ENCODE measurements at regions not wholly inside any gene's neighbourhood (a gene's known extent, or its start where the extent isn't known, plus 50 kb on each side); places are given as distances from the start of the nearest gene placed in this dataset.
"Not testable (repeated sequence)": the region's sequence is repeated elsewhere in the genome, so short reads cannot be mapped to it uniquely, and the experiment has no call there.

- in situ Hi-C loops (cut with HindIII; ENCODE audit: low pct_unique_long_range_greater_than_20kb, low sequenced_read_pairs): no loop called here
- TF ChIP-seq JUND (IDR thresholded peaks at IDR 0.05; ENCODE audit: low read depth): no peak
- no peak for DNase-seq (ENCODE audit: low read depth in 1 of 2, low spot score in 1 of 2)
Measured at GRCh38 chr18:29821544-29821943, 1221.0 kb downstream of the DSC3 start.

DNA sequence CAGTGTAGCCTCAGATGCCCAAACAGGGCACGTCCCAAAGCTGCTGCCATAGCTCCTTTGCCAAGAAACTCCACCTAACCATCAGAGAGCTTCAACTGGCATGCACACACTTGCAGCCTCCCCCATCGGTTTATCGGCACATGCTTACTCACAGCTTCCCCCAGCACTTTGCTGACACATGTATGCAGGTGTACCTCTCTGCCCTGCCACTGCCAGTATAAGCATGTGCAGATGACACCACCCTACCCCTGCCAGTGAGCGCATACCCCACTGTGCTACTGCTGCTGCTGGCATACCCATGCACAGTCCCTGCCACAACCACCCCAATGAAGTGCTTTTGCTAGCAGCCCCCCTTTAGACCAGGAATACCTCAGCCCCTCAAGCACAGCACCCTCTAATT is 1231.0 kb downstream of the DSC3 start:
- in situ Hi-C loops (cut with HindIII; ENCODE audit: low pct_unique_long_range_greater_than_20kb, low sequenced_read_pairs): no loop called here
- no peak for TF ChIP-seq JUND (IDR thresholded peaks at IDR 0.05; ENCODE audit: low read depth)
- DNase-seq (ENCODE audit: low read depth in 1 of 2, low spot score in 1 of 2): no peak

DNA sequence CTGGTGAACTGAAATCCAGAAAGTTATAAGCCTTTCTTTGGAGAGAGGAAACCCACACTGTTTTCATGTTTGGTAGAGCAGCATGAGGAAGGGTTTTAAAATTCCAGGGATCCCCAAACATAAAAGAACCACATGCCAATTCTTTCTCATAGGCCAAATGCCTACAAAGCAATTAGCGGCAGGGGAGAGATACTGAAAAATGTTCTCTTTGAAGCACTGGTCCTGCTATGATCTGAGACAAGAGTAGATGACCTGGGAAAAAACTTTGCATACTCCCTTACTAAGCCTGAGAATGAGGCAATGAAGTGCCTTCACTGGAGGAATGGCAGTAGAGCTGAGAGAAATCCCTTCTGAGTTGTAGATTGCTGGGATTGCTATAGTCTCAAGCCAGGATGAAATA is 1261.7 kb downstream of the DSC3 start:
- no peak for TF ChIP-seq JUND (IDR thresholded peaks at IDR 0.05; ENCODE audit: low read depth)
- DNase-seq (ENCODE audit: low read depth in 1 of 2, low spot score in 1 of 2): no peak
- in situ Hi-C loops (cut with HindIII; ENCODE audit: low pct_unique_long_range_greater_than_20kb, low sequenced_read_pairs): no loop called here

- DNase-seq (ENCODE audit: low read depth in 1 of 2, low spot score in 1 of 2): no peak
- in situ Hi-C loops (cut with HindIII; ENCODE audit: low pct_unique_long_range_greater_than_20kb, low sequenced_read_pairs): no loop called here
- TF ChIP-seq JUND (IDR thresholded peaks at IDR 0.05; ENCODE audit: low read depth): no peak
Measured at GRCh38 chr18:29779096-29779495, 1263.4 kb downstream of the DSC3 start.

DNA sequence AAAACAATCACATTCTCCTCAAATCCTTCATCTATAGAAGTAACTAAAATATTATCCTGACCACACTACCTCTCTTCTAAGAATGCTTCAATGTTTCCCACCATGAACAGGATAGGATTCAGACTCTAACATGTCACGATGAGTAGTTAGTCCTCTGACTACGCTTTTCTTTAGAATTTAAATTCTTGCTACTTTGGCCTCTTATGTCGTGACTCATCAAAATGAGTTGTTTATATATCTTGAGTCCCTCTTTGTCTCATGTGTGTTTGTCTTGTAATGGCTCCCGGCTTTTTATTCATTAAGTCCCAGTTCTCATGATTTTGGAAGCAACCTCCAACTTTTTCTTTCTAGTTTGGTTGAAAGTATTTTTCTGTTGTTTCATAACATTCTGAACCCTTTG is 1289.2 kb downstream of the DSC3 start:
- TF ChIP-seq JUND (IDR thresholded peaks at IDR 0.05; ENCODE audit: low read depth): no peak
- in situ Hi-C loops (cut with HindIII; ENCODE audit: low pct_unique_long_range_greater_than_20kb, low sequenced_read_pairs): no loop called here
- no peak for DNase-seq (ENCODE audit: low read depth in 1 of 2, low spot score in 1 of 2)

DNA sequence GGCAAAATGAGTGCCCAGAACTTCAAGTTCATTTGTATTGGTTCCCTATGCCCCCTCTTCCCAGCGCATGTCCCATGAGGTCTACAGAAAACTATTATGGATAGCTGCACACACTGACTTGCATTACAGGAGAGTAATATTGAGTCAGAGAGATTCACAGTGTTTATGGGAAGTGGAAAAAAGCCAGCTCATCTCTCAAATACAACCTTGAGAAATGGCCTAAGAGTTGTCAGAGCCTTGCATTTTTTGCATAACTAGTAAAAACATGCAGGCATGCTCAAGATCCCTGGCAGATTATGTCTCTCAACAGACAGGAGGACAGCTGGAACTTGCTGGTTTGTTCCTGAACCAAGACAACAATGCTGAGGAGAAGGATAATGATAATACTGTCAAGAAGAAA is 1292.8 kb downstream of the DSC3 start:
- no peak for TF ChIP-seq JUND (IDR thresholded peaks at IDR 0.05; ENCODE audit: low read depth)
- in situ Hi-C loops (cut with HindIII; ENCODE audit: low pct_unique_long_range_greater_than_20kb, low sequenced_read_pairs): no loop called here
- no peak for DNase-seq (ENCODE audit: low read depth in 1 of 2, low spot score in 1 of 2)

GRCh38 chr18:29741461-29741860 is 1301.1 kb downstream of the DSC3 start:
- DNase-seq (ENCODE audit: low read depth in 1 of 2, low spot score in 1 of 2): no peak
- no peak for TF ChIP-seq JUND (IDR thresholded peaks at IDR 0.05; ENCODE audit: low read depth)
- in situ Hi-C loops (cut with HindIII; ENCODE audit: low pct_unique_long_range_greater_than_20kb, low sequenced_read_pairs): no loop called here

DNA sequence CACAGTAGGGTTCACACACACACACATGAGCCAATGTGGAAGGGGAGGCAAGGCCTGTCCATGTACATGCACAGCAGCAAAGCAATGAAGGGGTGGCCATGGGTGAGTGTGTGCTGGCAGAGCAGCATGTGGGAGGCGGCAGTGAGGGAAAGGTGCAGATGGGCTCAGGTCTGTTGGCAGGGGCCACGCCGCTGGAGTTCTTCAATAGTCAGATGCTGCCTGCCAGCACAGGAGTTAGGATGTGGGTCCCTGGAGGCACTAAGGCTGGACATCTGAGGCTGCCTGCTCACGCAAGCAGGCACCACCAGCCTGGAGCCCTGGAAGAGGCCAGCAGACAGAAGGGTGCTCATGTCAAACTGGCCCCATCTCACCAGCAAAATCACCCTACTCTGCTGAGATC is 1304.9 kb downstream of the DSC3 start:
- no peak for TF ChIP-seq JUND (IDR thresholded peaks at IDR 0.05; ENCODE audit: low read depth)
- in situ Hi-C loops (cut with HindIII; ENCODE audit: low pct_unique_long_range_greater_than_20kb, low sequenced_read_pairs): no loop called here

GRCh38 chr18:29737190-29737589 is 1305.4 kb downstream of the DSC3 start:
- no peak for TF ChIP-seq JUND (IDR thresholded peaks at IDR 0.05; ENCODE audit: low read depth)
- no peak for DNase-seq (ENCODE audit: low read depth in 1 of 2, low spot score in 1 of 2)
- in situ Hi-C loops (cut with HindIII; ENCODE audit: low pct_unique_long_range_greater_than_20kb, low sequenced_read_pairs): no loop called here

More for the DNA sequence above, 1304.9 kb downstream of the DSC3 start:
- DNase-seq (ENCODE audit: low read depth in 1 of 2, low spot score in 1 of 2): no peak

- no peak for TF ChIP-seq JUND (IDR thresholded peaks at IDR 0.05; ENCODE audit: low read depth)
- no peak for DNase-seq (ENCODE audit: low read depth in 1 of 2, low spot score in 1 of 2)
- in situ Hi-C loops (cut with HindIII; ENCODE audit: low pct_unique_long_range_greater_than_20kb, low sequenced_read_pairs): no loop called here
Measured at GRCh38 chr18:29730073-29730472, 1312.5 kb downstream of the DSC3 start.

GRCh38 chr18:29726646-29727045 is 1315.9 kb downstream of the DSC3 start:
- DNase-seq (ENCODE audit: low read depth in 1 of 2, low spot score in 1 of 2): no peak
- in situ Hi-C loops (cut with HindIII; ENCODE audit: low pct_unique_long_range_greater_than_20kb, low sequenced_read_pairs): no loop called here
- no peak for TF ChIP-seq JUND (IDR thresholded peaks at IDR 0.05; ENCODE audit: low read depth)

DNA sequence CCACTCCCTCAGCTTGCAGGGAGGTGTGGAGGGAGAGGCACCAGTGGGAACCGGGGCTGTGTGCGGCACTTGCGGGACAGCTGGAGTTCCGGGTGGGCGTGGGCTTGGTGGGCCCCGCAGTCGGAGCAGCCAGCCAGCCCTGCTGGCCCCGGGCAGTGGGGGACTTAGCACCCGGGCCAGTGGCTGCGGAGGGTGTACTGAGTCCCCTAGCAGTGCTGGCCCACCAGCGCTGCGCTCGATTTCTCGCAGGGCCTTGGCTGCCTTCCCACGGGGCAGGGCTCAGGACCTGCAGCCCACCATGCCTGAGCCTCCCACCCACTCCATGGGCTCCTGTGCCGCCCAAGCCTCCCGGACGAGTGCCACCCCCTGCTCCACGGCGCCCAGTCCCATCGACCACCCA is 1319.1 kb downstream of the DSC3 start:
- in situ Hi-C loops (cut with HindIII; ENCODE audit: low pct_unique_long_range_greater_than_20kb, low sequenced_read_pairs): not testable (repeated sequence)

GRCh38 chr18:29715960-29716359 is 1326.6 kb downstream of the DSC3 start:
- in situ Hi-C loops (cut with HindIII; ENCODE audit: low pct_unique_long_range_greater_than_20kb, low sequenced_read_pairs): not testable (repeated sequence)

More for the DNA sequence above, 1319.1 kb downstream of the DSC3 start:
- DNase-seq (ENCODE audit: low read depth in 1 of 2, low spot score in 1 of 2): not testable (repeated sequence)

DNA sequence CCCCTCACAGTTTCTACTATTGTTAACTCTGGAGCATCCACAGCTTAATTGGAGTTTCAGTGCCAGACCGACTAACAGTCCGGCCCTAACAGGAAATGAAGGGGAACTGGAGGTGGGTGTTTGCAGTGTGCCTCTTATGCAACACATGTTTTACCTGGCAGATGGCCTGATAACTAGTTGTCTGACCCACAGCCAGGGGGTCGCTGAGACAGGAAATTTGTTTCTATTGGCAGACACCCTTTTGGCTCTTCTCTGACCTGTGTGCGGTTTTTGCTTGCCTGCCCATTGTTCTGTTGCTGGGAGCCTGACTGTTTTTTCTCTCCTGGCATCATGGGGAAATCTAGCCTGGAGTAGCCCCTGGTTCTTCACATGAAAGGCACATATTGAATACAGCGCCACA is 1329.8 kb downstream of the DSC3 start:
- no peak for TF ChIP-seq JUND (IDR thresholded peaks at IDR 0.05; ENCODE audit: low read depth)
- DNase-seq (ENCODE audit: low read depth in 1 of 2, low spot score in 1 of 2): no peak
- in situ Hi-C loops (cut with HindIII; ENCODE audit: low pct_unique_long_range_greater_than_20kb, low sequenced_read_pairs): no loop called here

More at GRCh38 chr18:29715960-29716359, 1326.6 kb downstream of the DSC3 start:
- DNase-seq (ENCODE audit: low read depth in 1 of 2, low spot score in 1 of 2): not testable (repeated sequence)
